ENCODE measurements at regions not wholly inside any gene's neighbourhood (a gene's known extent, or its start where the extent isn't known, plus 50 kb on each side); places are given as distances from the start of the nearest gene placed in this dataset.

DNA sequence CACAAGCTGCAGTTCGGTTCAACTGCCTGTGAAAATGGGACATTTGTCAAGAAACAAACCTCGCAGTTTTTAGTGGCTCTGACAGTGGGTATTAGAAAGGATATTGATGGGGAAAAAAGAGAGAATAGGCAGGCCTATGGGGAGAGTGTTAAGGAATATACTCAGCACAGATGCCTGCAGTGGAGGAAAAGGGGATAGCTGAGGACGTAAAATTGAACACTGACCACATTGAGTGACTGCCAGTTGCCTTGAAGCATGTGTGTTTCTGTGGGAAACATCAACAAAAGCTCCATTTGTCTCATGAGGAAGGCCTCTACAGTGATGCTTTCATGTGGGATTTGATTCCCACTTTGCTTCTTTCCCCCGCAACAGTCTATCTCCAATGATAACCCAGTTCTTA lies 1042.1 kb downstream of the TUSC7 start:
- TF ChIP-seq, protein P1, sequence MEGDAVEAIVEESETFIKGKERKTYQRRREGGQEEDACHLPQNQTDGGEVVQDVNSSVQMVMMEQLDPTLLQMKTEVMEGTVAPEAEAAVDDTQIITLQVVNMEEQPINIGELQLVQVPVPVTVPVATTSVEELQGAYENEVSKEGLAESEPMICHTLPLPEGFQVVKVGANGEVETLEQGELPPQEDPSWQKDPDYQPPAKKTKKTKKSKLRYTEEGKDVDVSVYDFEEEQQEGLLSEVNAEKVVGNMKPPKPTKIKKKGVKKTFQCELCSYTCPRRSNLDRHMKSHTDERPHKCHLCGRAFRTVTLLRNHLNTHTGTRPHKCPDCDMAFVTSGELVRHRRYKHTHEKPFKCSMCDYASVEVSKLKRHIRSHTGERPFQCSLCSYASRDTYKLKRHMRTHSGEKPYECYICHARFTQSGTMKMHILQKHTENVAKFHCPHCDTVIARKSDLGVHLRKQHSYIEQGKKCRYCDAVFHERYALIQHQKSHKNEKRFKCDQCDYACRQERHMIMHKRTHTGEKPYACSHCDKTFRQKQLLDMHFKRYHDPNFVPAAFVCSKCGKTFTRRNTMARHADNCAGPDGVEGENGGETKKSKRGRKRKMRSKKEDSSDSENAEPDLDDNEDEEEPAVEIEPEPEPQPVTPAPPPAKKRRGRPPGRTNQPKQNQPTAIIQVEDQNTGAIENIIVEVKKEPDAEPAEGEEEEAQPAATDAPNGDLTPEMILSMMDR (conservative IDR thresholded peaks at IDR 0.05; ENCODE audit: low read depth, low read length), result no peak
- DNase-seq (ENCODE audit: low read depth), result no peak
- no peak overlapping the region for H3K4me3 ChIP-seq (ENCODE audit: low read depth, low read length)

DNA sequence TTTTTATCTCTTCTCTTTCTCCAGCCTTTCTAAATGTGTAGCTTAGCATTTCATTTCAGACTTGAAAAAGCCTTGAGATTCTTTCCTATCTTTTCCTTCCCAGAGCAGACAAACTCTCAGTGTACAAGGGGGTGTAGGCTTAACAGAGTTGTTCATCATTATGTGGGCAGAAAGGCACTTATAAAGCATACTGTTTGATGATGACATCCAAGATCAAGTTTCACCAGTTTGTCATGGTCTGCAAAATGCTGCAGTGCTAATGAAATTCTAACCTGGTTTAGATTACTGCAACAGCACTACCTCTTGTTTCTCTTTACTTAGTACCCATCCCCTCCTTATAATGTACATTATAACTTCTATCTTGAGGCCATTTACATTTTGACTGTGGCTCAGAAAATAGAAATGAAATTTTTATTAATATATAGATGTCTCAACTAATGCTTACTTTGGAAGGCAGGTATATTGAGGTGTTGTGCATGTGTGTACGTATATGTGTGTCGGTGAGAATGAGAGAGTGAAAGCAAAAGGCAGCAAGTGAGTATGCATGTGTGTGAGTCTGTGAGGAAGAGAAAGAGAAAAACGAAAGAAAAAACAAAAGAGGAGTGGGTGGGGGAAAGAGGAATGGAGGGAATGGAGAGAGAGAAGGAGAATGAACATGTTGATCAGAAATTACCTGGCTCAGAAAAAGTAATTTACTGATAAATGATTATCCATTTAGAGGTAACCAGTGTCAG lies 1043.6 kb downstream of the TUSC7 start:
- no peak for DNase-seq (ENCODE audit: low read depth)

DNA sequence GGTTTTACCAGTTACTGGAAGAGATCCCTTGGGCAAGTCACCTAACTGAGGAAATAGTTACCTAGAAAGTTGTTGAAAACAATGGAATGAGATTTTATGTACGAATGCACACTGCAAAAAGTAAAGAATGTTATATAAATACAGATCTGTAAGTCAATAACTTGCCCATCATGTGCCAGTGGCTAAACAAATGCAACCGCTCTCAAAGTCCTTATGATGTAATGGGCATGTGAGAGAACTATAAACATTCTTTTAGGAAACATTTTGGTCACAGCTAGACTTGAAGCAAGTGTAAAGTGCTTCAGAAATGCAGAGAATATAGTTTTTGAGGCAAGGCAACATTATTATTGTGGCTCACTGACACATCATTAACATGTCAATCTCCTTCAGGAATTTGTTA lies 1044.5 kb downstream of the TUSC7 start:
- TF ChIP-seq, protein P1 (conservative IDR thresholded peaks at IDR 0.05; ENCODE audit: low read depth, low read length), result no peak
- no peak overlapping the region for H3K4me3 ChIP-seq (ENCODE audit: low read depth, low read length)
- no peak for DNase-seq (ENCODE audit: low read depth)

More for the DNA sequence above, 1043.6 kb downstream of the TUSC7 start:
- no peak overlapping the region for H3K4me3 ChIP-seq (ENCODE audit: low read depth, low read length)
- TF ChIP-seq, protein P1 (conservative IDR thresholded peaks at IDR 0.05; ENCODE audit: low read depth, low read length), result no peak

DNA sequence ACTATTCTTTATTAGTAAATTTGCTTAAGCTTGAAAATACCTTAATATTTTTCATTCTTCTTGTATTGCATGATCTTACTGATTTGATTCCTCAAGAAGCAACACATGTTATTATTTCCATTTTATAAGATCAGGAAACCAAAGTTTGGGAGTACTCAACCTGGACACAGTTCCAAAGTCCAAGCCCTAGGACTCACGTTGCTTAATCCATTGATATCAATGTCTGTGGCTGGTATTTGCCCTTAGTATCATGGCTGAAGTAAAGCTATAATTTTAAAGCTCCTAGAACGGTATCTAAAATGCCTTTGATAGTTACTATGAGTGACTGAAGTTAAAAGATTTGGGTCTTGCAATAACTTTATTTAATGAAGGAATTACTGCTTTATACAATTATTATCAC lies 1045.3 kb downstream of the TUSC7 start:
- no peak overlapping the region for H3K4me3 ChIP-seq (ENCODE audit: low read depth, low read length)
- TF ChIP-seq, protein P1 (conservative IDR thresholded peaks at IDR 0.05; ENCODE audit: low read depth, low read length), result no peak
- DNase-seq (ENCODE audit: low read depth), result no peak

DNA sequence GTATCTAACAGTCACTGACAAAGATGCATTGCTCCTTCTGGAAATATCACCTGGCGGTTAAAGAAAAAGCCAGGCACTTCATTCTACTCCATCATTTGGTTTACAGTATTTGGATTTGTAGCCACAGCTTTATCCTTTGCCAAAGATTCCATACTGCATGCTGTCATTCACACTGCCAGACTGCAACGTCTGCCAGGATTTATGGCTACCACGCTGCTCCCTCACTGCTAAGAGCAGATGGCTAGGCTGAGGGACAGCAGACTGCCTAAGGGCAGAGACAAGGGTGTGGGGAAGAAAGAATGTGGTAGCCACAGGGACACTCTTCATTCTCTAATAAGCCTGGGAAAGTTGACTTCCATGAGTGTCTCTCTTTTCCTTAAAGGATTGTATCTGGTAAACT lies 1047.0 kb downstream of the TUSC7 start:
- DNase-seq (ENCODE audit: low read depth), result no peak
- no peak overlapping the region for H3K4me3 ChIP-seq (ENCODE audit: low read depth, low read length)
- TF ChIP-seq, protein P1 (conservative IDR thresholded peaks at IDR 0.05; ENCODE audit: low read depth, low read length), result no peak

DNA sequence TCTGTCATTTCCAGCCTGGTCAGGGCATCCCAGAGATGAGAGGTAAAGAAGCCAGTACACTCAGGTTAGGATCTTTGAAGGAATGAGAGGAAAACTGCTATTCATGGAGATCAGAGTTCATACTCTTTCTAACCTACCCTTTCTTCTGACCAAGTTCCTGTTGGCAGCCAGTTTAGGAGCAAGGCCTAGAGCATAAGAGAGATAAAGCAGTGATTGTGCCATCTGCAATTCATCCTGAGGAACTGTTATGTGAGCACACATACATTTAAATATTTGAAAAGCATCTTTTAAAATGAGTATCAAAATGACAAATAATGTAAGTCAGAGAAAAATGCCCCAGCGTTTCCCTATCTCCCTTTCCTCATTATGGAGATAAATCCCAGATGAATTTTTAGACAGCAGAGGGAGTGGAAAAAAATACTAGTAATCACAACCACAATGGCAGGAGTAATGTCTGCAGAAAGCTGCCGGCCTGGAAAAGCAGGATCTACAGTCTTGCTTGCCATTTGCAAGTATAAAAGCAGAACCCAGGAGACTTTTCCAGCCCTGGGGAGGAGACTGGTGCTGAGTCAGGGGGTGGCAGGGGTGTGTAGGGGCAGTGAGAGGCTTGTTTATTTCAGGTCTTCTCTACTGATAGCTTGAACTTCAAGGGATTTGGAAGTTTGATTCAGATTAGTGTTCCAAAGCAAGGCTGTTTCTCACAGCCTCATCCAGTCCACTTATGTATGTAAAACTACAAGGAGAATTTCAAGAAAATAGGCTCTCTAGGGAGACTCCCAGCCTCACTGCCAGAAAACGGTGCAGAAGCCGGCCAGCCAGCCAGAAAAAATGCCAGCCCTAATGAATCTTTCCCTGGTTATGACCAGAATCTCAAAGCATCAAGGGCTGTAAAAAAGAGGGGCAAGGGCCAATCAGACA lies 1052.4 kb downstream of the TUSC7 start:
- TF ChIP-seq, protein P1 (conservative IDR thresholded peaks at IDR 0.05; ENCODE audit: low read depth, low read length), result no peak
- no peak overlapping the region for H3K4me3 ChIP-seq (ENCODE audit: low read depth, low read length)
- DNase-seq (ENCODE audit: low read depth), result no peak

All from epithelial cell of proximal tubule (primary cell).